Fibroblast of lung (primary cell): ENCODE measurements at regions not wholly inside any gene's neighbourhood (a gene's known extent, or its start where the extent isn't known, plus 50 kb on each side); places are given as distances from the start of the nearest gene placed in this dataset.

ENCODE experiments used
- CTCF ChIP-seq, 2 donors: IDR thresholded peaks in 1 of 2; conservative IDR thresholded peaks in 1 of 2; 1 replicate in 1 of 2; 2 replicates in 1 of 2; pipeline ENCODE4 v1.5.1; 2011 to 2012; ENCODE audit warnings: low read length in 2 of 2, control low read depth in 1 of 2, inconsistent platforms in 1 of 2, low read depth in 1 of 2, mild to moderate bottlenecking in 1 of 2
- EZH2 ChIP-seq: IDR thresholded peaks from 2 replicates; pipeline ENCODE4 v1.5.1; 2012; ENCODE audit warnings: low read length, control low read depth, mild to moderate bottlenecking; ENCODE audit errors: missing control alignments

GRCh38 chr14:98819132-98819866, 452.7 kb downstream of the BCL11B start:
- TF ChIP-seq CTCF (conservative IDR thresholded peaks at IDR 0.05 in 1 of 2, IDR thresholded peaks at IDR 0.05 in 1 of 2; ENCODE audit: low read depth in 1 of 2, low read length in 2 of 2), result no peak
- TF ChIP-seq EZH2, result no peak
